OCI-LY7 (cell line): ENCODE measurements at regions not wholly inside any gene's neighbourhood (a gene's known extent, or its start where the extent isn't known, plus 50 kb on each side); places are given as distances from the start of the nearest gene placed in this dataset.

ENCODE experiments used
- BruUV-seq: library from RNA; stranded (reverse); fragments of 400-500 nt; replicated peaks from 2 replicates; lab custom pipeline; 2021; lab: Mats Ljungman, UMichigan
- CTCF ChIA-PET: fragments of 300-600 bp; sonication (Branson Sonifier 250); formaldehyde crosslinking; loops from one replicate; lab custom pipeline; 2022; ENCODE audit warnings: antibody characterized with exemption; ENCODE audit not compliant: unreplicated experiment; lab: Charles Lee
- POLR2A ChIA-PET: fragments of 300-600 bp; sonication (Branson Sonifier 250); formaldehyde crosslinking; loops from one replicate; lab custom pipeline; 2022; ENCODE audit warnings: antibody characterized with exemption; lab: Charles Lee
- DNase-seq: peaks from one replicate; pipeline ENCODE4 v3.0.0-alpha.2; 2015; ENCODE audit warnings: low spot score
- H2AFZ ChIP-seq: fragments of 200-600 bp; sonication (generic), shearing (Covaris generic); 2 replicates; pipeline ENCODE4 v1.6.1; 2014; ENCODE audit warnings: mild to moderate bottlenecking, antibody characterized with exemption, low read length, moderate library complexity
- H3K27ac ChIP-seq: fragments of 200-600 bp; sonication (generic); 2 replicates; pipeline ENCODE4 v1.5.1; 2014; ENCODE audit warnings: mixed run types, low read depth, mild to moderate bottlenecking, moderate library complexity, low read length, inconsistent platforms; ENCODE audit not compliant: poor library complexity, severe bottlenecking
- H3K36me3 ChIP-seq: fragments of 200-600 bp; sonication (generic); 2 replicates; pipeline ENCODE4 v1.6.1; 2014; ENCODE audit warnings: mild to moderate bottlenecking, antibody characterized with exemption, low read length, moderate library complexity, mixed read lengths; ENCODE audit not compliant: insufficient read depth
- H3K4me1 ChIP-seq: fragments of 200-600 bp; sonication (generic); 2 replicates; pipeline ENCODE4 v1.5.1; 2014; ENCODE audit warnings: mild to moderate bottlenecking, low read length; ENCODE audit not compliant: insufficient read depth, poor library complexity, severe bottlenecking
- H3K4me2 ChIP-seq: fragments of 200-600 bp; sonication (generic); 2 replicates; pipeline ENCODE4 v1.6.1; 2014; ENCODE audit warnings: mild to moderate bottlenecking, low read length
- H3K4me3 ChIP-seq: fragments of 200-600 bp; sonication (generic); 2 replicates; pipeline ENCODE4 v1.5.1; 2014; ENCODE audit warnings: mild to moderate bottlenecking, low read depth, low read length; ENCODE audit not compliant: poor library complexity, severe bottlenecking
- H3K79me2 ChIP-seq: fragments of 200-600 bp; sonication (generic); 2 replicates; pipeline ENCODE4 v1.6.1; 2016; ENCODE audit warnings: low read depth, mild to moderate bottlenecking, low read length, moderate library complexity, mixed read lengths; ENCODE audit not compliant: insufficient read depth
- H3K9me2 ChIP-seq: fragments of 200-600 bp; sonication (generic); 2 replicates; pipeline ENCODE4 v1.6.1; 2016; ENCODE audit warnings: mild to moderate bottlenecking, low read length, mixed read lengths; ENCODE audit not compliant: insufficient read depth
- H3K9me3 ChIP-seq: fragments of 200-600 bp; sonication (generic); 2 replicates; pipeline ENCODE4 v1.6.1; 2014; ENCODE audit warnings: mild to moderate bottlenecking, mixed run types, low read length, mixed read lengths
- H4K20me1 ChIP-seq: fragments of 200-600 bp; sonication (generic); 2 replicates; pipeline ENCODE4 v1.6.1; 2014; ENCODE audit warnings: mild to moderate bottlenecking, antibody characterized with exemption, low read length, moderate library complexity, mixed read lengths; ENCODE audit not compliant: insufficient read depth
- EZH2phosphoT487 ChIP-seq: fragments of 200-600 bp; sonication (generic); IDR thresholded peaks from 2 replicates; pipeline ENCODE4 v1.6.1; 2018; ENCODE audit warnings: low read depth, borderline replicate concordance, mild to moderate bottlenecking, mixed run types, antibody characterized with exemption, low read length, moderate library complexity, mixed read lengths
- intact Hi-C: fragments of 100-400 bp; cut with micrococcal nuclease; formaldehyde crosslinking; loops from one replicate; pipeline ENCODE4 v1.10.0; 2022; ENCODE audit not compliant: unreplicated experiment
- TF ChIP-seq, protein P1 (sequence below): fragments of 200-600 bp; sonication (generic); conservative IDR thresholded peaks from 2 replicates; pipeline ENCODE4 v1.5.1; 2014; ENCODE audit warnings: mild to moderate bottlenecking, antibody characterized with exemption, low read length, moderate library complexity, mixed read lengths

DNA sequence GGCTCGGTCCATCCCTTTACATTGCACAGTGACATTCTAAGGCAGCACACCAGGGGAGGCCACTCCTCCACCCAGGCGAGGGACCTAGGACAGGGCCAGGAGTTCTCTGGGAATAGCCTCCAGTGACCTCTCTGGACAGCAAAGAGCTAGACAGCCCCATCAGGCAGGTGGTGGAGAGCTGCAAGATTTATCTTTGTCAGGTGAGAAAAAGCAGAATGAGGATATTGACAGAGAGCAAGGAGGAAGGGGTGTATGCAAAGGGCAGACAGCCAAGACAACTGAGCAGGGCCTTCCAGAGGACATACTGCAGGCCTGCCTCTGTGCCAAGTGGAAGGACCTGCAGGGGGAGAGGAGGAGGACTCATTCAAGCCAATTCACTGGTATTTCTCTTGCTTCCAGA is 112.4 kb upstream of the MAX start:
- Histone ChIP-seq H3K27ac (no peak overlapping the region), H3K36me3 (no peaks in the 10 kb centered on the region), H3K4me3 (no peak overlapping the region), H3K4me2 (no peak overlapping the region), H3K79me2 (no peaks in the 10 kb centered on the region), H3K9me2 (no peaks in the 10 kb centered on the region), H4K20me1 (no peaks in the 10 kb centered on the region), H2AFZ (no peak overlapping the region), H3K9me3 (no peaks in the 10 kb centered on the region), H3K4me1 (peaks cover 28% of the 10 kb centered on the region)
- no peak for DNase-seq
- ChIA-PET CTCF (no interaction called here), POLR2A (interaction anchor here (0.6 to 1.3 kb wide), 3 partner anchors 8 to 287 kb away, joined by 3 to 5 read pairs (median 4); no protein-coding TSS in a partner anchor)
- BruUV-seq = no TSS peak
- intact Hi-C loops = no loop called here
- no peak for TF ChIP-seq EZH2phosphoT487
- TF ChIP-seq, protein P1, sequence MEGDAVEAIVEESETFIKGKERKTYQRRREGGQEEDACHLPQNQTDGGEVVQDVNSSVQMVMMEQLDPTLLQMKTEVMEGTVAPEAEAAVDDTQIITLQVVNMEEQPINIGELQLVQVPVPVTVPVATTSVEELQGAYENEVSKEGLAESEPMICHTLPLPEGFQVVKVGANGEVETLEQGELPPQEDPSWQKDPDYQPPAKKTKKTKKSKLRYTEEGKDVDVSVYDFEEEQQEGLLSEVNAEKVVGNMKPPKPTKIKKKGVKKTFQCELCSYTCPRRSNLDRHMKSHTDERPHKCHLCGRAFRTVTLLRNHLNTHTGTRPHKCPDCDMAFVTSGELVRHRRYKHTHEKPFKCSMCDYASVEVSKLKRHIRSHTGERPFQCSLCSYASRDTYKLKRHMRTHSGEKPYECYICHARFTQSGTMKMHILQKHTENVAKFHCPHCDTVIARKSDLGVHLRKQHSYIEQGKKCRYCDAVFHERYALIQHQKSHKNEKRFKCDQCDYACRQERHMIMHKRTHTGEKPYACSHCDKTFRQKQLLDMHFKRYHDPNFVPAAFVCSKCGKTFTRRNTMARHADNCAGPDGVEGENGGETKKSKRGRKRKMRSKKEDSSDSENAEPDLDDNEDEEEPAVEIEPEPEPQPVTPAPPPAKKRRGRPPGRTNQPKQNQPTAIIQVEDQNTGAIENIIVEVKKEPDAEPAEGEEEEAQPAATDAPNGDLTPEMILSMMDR = no peak

DNA sequence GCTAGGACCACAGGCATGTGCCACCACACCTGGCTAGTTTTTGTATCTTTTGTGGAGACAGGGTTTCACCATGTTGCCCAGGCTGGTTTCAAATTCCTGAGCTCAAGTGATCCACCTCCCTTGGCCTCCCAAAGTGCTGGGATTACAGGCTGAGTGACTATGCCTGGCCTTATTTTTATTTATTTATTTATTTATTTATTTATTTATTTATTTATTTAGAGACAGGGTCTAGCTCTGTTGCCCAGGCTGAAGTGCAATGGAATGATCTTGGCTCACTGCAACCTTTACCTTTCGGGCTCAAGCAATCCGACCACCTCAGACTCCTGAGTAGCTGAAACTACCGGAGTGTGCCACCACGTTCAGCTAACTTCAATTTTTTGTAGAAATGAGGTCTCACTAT is 117.0 kb upstream of the MAX start:
- Histone ChIP-seq H3K36me3 (no peaks in the 10 kb centered on the region), H2AFZ (no peak overlapping the region), H3K4me1 (peaks cover 27% of the 10 kb centered on the region), H3K9me2 (no peaks in the 10 kb centered on the region), H4K20me1 (no peaks in the 10 kb centered on the region), H3K27ac (no peak overlapping the region), H3K79me2 (no peaks in the 10 kb centered on the region), H3K9me3 (no peaks in the 10 kb centered on the region), H3K4me3 (no peak overlapping the region), H3K4me2 (no peak overlapping the region)
- intact Hi-C loops = no loop called here
- no peak for DNase-seq
- POLR2A ChIA-PET = interaction anchor here (0.7 to 1.1 kb wide), 4 partner anchors 12 to 51 kb away, joined by 3 to 13 read pairs (median 4); no protein-coding TSS in a partner anchor
- TF ChIP-seq, protein P1 = no peak
- no peak for TF ChIP-seq EZH2phosphoT487
- CTCF ChIA-PET = interaction anchor here (1.3 to 1.4 kb wide), 2 partner anchors 12 to 13 kb away, joined by 3 read pairs; no protein-coding TSS in a partner anchor
- no TSS peak for BruUV-seq

DNA sequence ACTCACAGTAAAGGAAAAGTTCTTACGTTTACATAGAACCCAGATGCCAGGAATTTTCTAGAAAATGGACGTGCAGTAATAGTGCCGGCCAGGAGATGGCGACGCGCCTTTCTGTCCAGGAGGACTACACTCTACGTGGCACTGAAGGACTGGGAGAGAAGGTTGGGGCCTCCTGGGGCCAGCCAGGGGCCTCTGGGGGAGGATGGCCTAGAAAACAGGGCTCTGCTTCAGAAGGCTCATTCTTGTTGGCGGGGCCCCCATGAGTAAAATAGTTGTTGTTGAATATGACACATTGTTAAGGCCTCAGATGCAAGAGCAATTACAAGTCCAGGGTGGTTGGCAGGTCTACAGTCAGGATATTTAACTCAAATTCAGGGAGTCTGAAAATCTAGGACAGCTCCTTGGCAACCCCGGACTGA is 120.1 kb upstream of the MAX start:
- Histone ChIP-seq H3K36me3 (no peaks in the 10 kb centered on the region), H3K9me3 (no peaks in the 10 kb centered on the region), H3K4me3 (no peak overlapping the region), H3K79me2 (no peaks in the 10 kb centered on the region), H4K20me1 (no peaks in the 10 kb centered on the region), H3K4me1 (peaks cover 50% of the 10 kb centered on the region), H3K4me2 (peak overlapping the region; percentile 15), H2AFZ (peak overlapping the region; percentile 59; the same call in 1 of the 2 replicates), H3K27ac (no peak overlapping the region), H3K9me2 (no peaks in the 10 kb centered on the region)
- TF ChIP-seq, protein P1 = peak; percentile 99
- no peak for TF ChIP-seq EZH2phosphoT487
- CTCF ChIA-PET = no interaction called here
- BruUV-seq = no TSS peak
- DNase-seq = peak; percentile 77
- POLR2A ChIA-PET = interaction anchor here (0.6 to 2.4 kb wide), 3 partner anchors 97 to 623 kb away, joined by 3 to 5 read pairs (median 4); no protein-coding TSS in a partner anchor
- intact Hi-C loops = loop anchor here (1.0 to 10.0 kb wide), 5 partner anchors 64 to 736 kb away; partner anchors contain the start of gene FUT8
